HepG2 (cell line): ENCODE measurements at regions not wholly inside any gene's neighbourhood (a gene's known extent, or its start where the extent isn't known, plus 50 kb on each side); places are given as distances from the start of the nearest gene placed in this dataset.

ENCODE experiments used
- ATAC-seq: fragments of 200-7000 bp; cut with Tn5 transposase; 3 replicates; pipeline ENCODE4 v1.9.1; 2020; ENCODE audit warnings: mild to moderate bottlenecking, moderate library complexity
- BruUV-seq: library from RNA; stranded (reverse); fragments of 400-500 nt; replicated peaks from 2 replicates; lab custom pipeline; 2021; lab: Mats Ljungman, UMichigan
- CTCF ChIA-PET: fragments of 300-600 bp; formaldehyde crosslinking; extraction: SDS; loops from one replicate; lab custom pipeline; 2021; ENCODE audit warnings: low total read pairs, inconsistent platforms, low intra/inter-chr PET ratio; lab: Yijun Ruan, JAX
- POLR2A ChIA-PET: fragments of 350-600 bp; sonication (Branson Sonifier 250); formaldehyde crosslinking; loops from one replicate; lab custom pipeline; 2020; ENCODE audit warnings: antibody characterized with exemption, inconsistent platforms; lab: Yijun Ruan, JAX
- DNase-seq: peaks from one replicate; pipeline ENCODE4 v3.0.0-alpha.2; 2015; ENCODE audit warnings: low spot score
- FAIRE-seq: peaks from 3 replicates; lab custom pipeline; 2011; peaks lifted over from hg19 to GRCh38; lab: Jason Lieb, UNC
- H2AFZ ChIP-seq: one replicate; pipeline ENCODE4 v1.6.1; 2011; ENCODE audit warnings: low read length, inconsistent platforms
- H3K27ac ChIP-seq: fragments of 300-600 bp; 3 replicates; pipeline ENCODE4 v1.8.0; 2011; ENCODE audit warnings: mixed run types, mild to moderate bottlenecking, mixed read lengths, low read length, inconsistent platforms; ENCODE audit not compliant: insufficient read depth; ENCODE audit errors: extremely low read length
- H3K27me3 ChIP-seq, 2 experiments: fragments of 200-600 bp in 1 of 2; 2 replicates in 1 of 2; 3 replicates in 1 of 2; pipeline versions ENCODE4 v1.6.0 to v1.8.0; 2011; ENCODE audit warnings: low read length in 2 of 2, mild to moderate bottlenecking in 2 of 2, moderate library complexity in 2 of 2, inconsistent platforms in 1 of 2; ENCODE audit not compliant: insufficient read depth in 2 of 2, control insufficient read depth in 1 of 2
- H3K36me3 ChIP-seq, 2 experiments: fragments of 200-600 bp in 1 of 2; replicated peaks in 1 of 2; 2 replicates in 1 of 2; 3 replicates in 1 of 2; pipeline versions ENCODE4 v1.5.1 to v1.8.0; 2011; ENCODE audit warnings: low read length in 2 of 2, inconsistent platforms in 1 of 2; ENCODE audit not compliant: insufficient read depth in 2 of 2, control insufficient read depth in 1 of 2
- H3K4me1 ChIP-seq: 2 replicates; pipeline ENCODE4 v1.5.1; 2012; ENCODE audit warnings: low read length, inconsistent platforms; ENCODE audit not compliant: insufficient read depth
- H3K4me2 ChIP-seq: 2 replicates; pipeline ENCODE4 v1.6.0; 2011; ENCODE audit warnings: low read depth, low read length, inconsistent platforms
- H3K4me3 ChIP-seq, 3 experiments: fragments of 200-600 bp in 1 of 3; sonication (generic), shearing (Covaris generic) in 1 of 3; replicated peaks in 1 of 3; 2 replicates each; pipeline ENCODE4 v1.5.1; 2011 to 2016; ENCODE audit warnings: low read length in 3 of 3, inconsistent platforms in 2 of 3, low read depth in 2 of 3, mild to moderate bottlenecking in 2 of 3, control low read depth in 1 of 3, mixed read lengths in 1 of 3; ENCODE audit not compliant: insufficient read depth in 1 of 3
- H3K79me2 ChIP-seq: one replicate; pipeline ENCODE4 v1.6.1; 2011; ENCODE audit warnings: low read length, inconsistent platforms; ENCODE audit not compliant: insufficient read depth
- H3K9ac ChIP-seq: 2 replicates; pipeline ENCODE4 v1.6.0; 2011; ENCODE audit warnings: mild to moderate bottlenecking, low read depth, low read length, inconsistent platforms; ENCODE audit not compliant: insufficient read depth
- H3K9me3 ChIP-seq: 2 replicates; pipeline ENCODE4 v1.5.1; 2012; ENCODE audit warnings: mild to moderate bottlenecking, low read length
- H4K20me1 ChIP-seq: 2 replicates; pipeline ENCODE4 v1.6.0; 2011; ENCODE audit warnings: inconsistent platforms, mild to moderate bottlenecking, low read length, moderate library complexity; ENCODE audit not compliant: insufficient read depth
- ADNP ChIP-seq: sonication (generic); formaldehyde crosslinking; IDR thresholded peaks from 2 replicates; pipeline ENCODE4 v1.4.0; 2020; ENCODE audit warnings: missing genetic modification reagents
- ARNT ChIP-seq: fragments of 450-650 bp; IDR thresholded peaks from 2 replicates; pipeline ENCODE4 v1.6.1; 2017
- CREBL2 ChIP-seq: sonication (generic); formaldehyde crosslinking; IDR thresholded peaks from 2 replicates; pipeline ENCODE4 v1.8.1; 2023; ENCODE audit warnings: missing genetic modification reagents, mild to moderate bottlenecking, borderline replicate concordance
- CREM ChIP-seq, 2 experiments: sonication (generic) in 1 of 2; formaldehyde crosslinking in 1 of 2; IDR thresholded peaks; 2 replicates each; pipeline versions ENCODE4 v1.4.0 to v1.6.1; 2016 to 2020; ENCODE audit warnings: antibody characterized with exemption in 1 of 2, mild to moderate bottlenecking in 1 of 2, missing genetic modification reagents in 1 of 2
- HMGXB4 ChIP-seq, 2 experiments: sonication (generic) in 1 of 2; formaldehyde crosslinking in 1 of 2; IDR thresholded peaks; 2 replicates each; pipeline versions ENCODE4 v1.4.0 to v1.6.1; 2018 to 2020; ENCODE audit warnings: missing genetic modification reagents in 2 of 2, borderline replicate concordance in 1 of 2, low read depth in 1 of 2, mild to moderate bottlenecking in 1 of 2, missing biosample characterization in 1 of 2
- ISL2 ChIP-seq: sonication (generic); formaldehyde crosslinking; IDR thresholded peaks from 2 replicates; pipeline ENCODE4 v1.5.0; 2020; ENCODE audit warnings: missing genetic modification reagents
- KAT8 ChIP-seq: IDR thresholded peaks from 2 replicates; pipeline ENCODE4 v1.6.1; 2016; ENCODE audit warnings: missing genetic modification reagents, missing compliant biosample characterization
- MAFK ChIP-seq, 2 experiments: IDR thresholded peaks in 1 of 2; conservative IDR thresholded peaks in 1 of 2; 2 replicates each; pipeline ENCODE4 v1.6.1; 2011; ENCODE audit warnings: improper control_type of control experiment in 2 of 2, low read length in 2 of 2
- MIER2 ChIP-seq: IDR thresholded peaks from 2 replicates; pipeline ENCODE4 v1.6.1; 2016; ENCODE audit warnings: missing biosample characterization, missing genetic modification reagents
- MNT ChIP-seq: fragments of 450-650 bp; IDR thresholded peaks from 2 replicates; pipeline ENCODE4 v1.6.1; 2016
- NFE2 ChIP-seq: sonication (generic); formaldehyde crosslinking; IDR thresholded peaks from 2 replicates; pipeline ENCODE4 v1.4.0; 2020; ENCODE audit warnings: missing genetic modification reagents
- PCBP2 ChIP-seq: fragments of 200-400 bp; formaldehyde crosslinking; optimal IDR thresholded peaks from 2 replicates; pipeline ENCODE3; 2018; ENCODE audit warnings: low read length, low read depth; ENCODE audit not compliant: poor library complexity, severe bottlenecking
- SP2 ChIP-seq: sonication (generic); formaldehyde crosslinking; IDR thresholded peaks from 2 replicates; pipeline ENCODE4 v1.5.1; 2020; ENCODE audit warnings: mild to moderate bottlenecking, missing genetic modification reagents
- TRAFD1 ChIP-seq: sonication (generic); formaldehyde crosslinking; IDR thresholded peaks from 2 replicates; pipeline ENCODE4 v1.5.1; 2020; ENCODE audit warnings: missing genetic modification reagents, mild to moderate bottlenecking, borderline replicate concordance
- ZNF232 ChIP-seq: sonication (generic); formaldehyde crosslinking; IDR thresholded peaks from 2 replicates; pipeline ENCODE4 v1.4.0; 2020; ENCODE audit warnings: missing genetic modification reagents, borderline replicate concordance
- ZNF264 ChIP-seq: sonication (generic); formaldehyde crosslinking; IDR thresholded peaks from 2 replicates; pipeline ENCODE4 v1.4.0; 2020; ENCODE audit warnings: missing genetic modification reagents
- ZNF749 ChIP-seq: sonication (generic); formaldehyde crosslinking; IDR thresholded peaks from 2 replicates; pipeline ENCODE4 v1.8.0; 2022; ENCODE audit warnings: mild to moderate bottlenecking, missing genetic modification reagents, moderate library complexity, borderline replicate concordance
- ZNF784 ChIP-seq: sonication (generic); formaldehyde crosslinking; IDR thresholded peaks from 2 replicates; pipeline ENCODE4 v1.5.1; 2020; ENCODE audit warnings: missing genetic modification reagents, mild to moderate bottlenecking, borderline replicate concordance
- ZNF850 ChIP-seq: sonication (generic); formaldehyde crosslinking; conservative IDR thresholded peaks from 2 replicates; pipeline ENCODE4 v1.9.0; 2021; ENCODE audit warnings: mild to moderate bottlenecking, missing genetic modification reagents
- WGBS: methylation state at CpG from one replicate; pipeline ENCODE4 v1.1.6; 2017; ENCODE audit warnings: low lambda C conversion rate; 5-methylcytosine and 5-hydroxymethylcytosine counted together
- in situ Hi-C: cut with HindIII; loops from 2 replicates; pipeline ENCODE4 v1.10.0; 2017; ENCODE audit warnings: low pct_unique_long_range_greater_than_20kb; ENCODE audit not compliant: extremely low pct_ligation_motif_present
- intact Hi-C: fragments of 100-400 bp; cut with micrococcal nuclease; formaldehyde crosslinking; loops from one replicate; pipeline ENCODE4 v1.10.0; 2022; ENCODE audit not compliant: unreplicated experiment

- TF ChIP-seq NFE2 (CRISPR knock-in tag), result no peak
Measured at GRCh38 chr5:154110107-154110453, 71.3 kb downstream of the MFAP3 start (continued).

GRCh38 chr5:154110716-154111115 is 71.9 kb downstream of the MFAP3 start:
- intact Hi-C loops, result no loop called here
- H3K4me2 ChIP-seq, result no peak overlapping the region
- H3K36me3 ChIP-seq, result no peaks in the 10 kb centered on the region
- POLR2A ChIA-PET, result no interaction called here
- no peak overlapping the region for H2AFZ ChIP-seq
- peaks cover 0 to 5% of the 10 kb centered on the region in 2 experiments; a peak in 1 of 5 replicates for H3K27me3 ChIP-seq
- no peak overlapping the region for H3K4me3 ChIP-seq
- H4K20me1 ChIP-seq, result no peaks in the 10 kb centered on the region
- ATAC-seq (no peak), FAIRE-seq (no peak), DNase-seq (no peak)
- no TSS peak for BruUV-seq
- no peak overlapping the region for H3K9ac ChIP-seq
- no peak overlapping the region for H3K27ac ChIP-seq
- H3K4me1 ChIP-seq, result no peaks in the 10 kb centered on the region
- no peaks in the 10 kb centered on the region for H3K79me2 ChIP-seq
- in situ Hi-C loops, result no loop called here
- WGBS, result 0% methylated on average over 3 of the region's 3 CpGs
- CTCF ChIA-PET, result no interaction called here
- H3K9me3 ChIP-seq, result no peaks in the 10 kb centered on the region
- no peak for TF ChIP-seq MIER2
- no peak for TF ChIP-seq MNT
- no peak for TF ChIP-seq HMGXB4 (CRISPR knock-in tag; IDR thresholded peaks at IDR 0.05; ENCODE audit: borderline replicate concordance in 1 of 2, low read depth in 1 of 2)
- TF ChIP-seq CREM (IDR thresholded peaks at IDR 0.05), result no peak
- TF ChIP-seq CREM (CRISPR knock-in tag; IDR thresholded peaks at IDR 0.05), result no peak
- no peak for TF ChIP-seq ZNF232 (CRISPR knock-in tag)
- no peak for TF ChIP-seq TRAFD1 (CRISPR knock-in tag)
- no peak for TF ChIP-seq ZNF264
- TF ChIP-seq PCBP2, result no peak
- TF ChIP-seq KAT8 (CRISPR knock-in tag), result no peak
- no peak for TF ChIP-seq ISL2
- no peak for TF ChIP-seq ARNT
- no peak for TF ChIP-seq SP2 (CRISPR knock-in tag)
- no peak for TF ChIP-seq ZNF784 (CRISPR knock-in tag)
- TF ChIP-seq MAFK (conservative IDR thresholded peaks at IDR 0.05 in 1 of 2, IDR thresholded peaks at IDR 0.05 in 1 of 2; ENCODE audit: low read length in 2 of 2), result no peak
- no peak for TF ChIP-seq ZNF749
- no peak for TF ChIP-seq ADNP (CRISPR knock-in tag)
- TF ChIP-seq CREBL2 (CRISPR knock-in tag), result no peak
- no peak for TF ChIP-seq ZNF850 (CRISPR knock-in tag)
